Suppressor macrophage treated with lipopolysaccharide for 4 hours (primary cell): ENCODE measurements at regions not wholly inside any gene's neighbourhood (a gene's known extent, or its start where the extent isn't known, plus 50 kb on each side); places are given as distances from the start of the nearest gene placed in this dataset.

Experiments
- DNase-seq: peaks from one replicate; pipeline ENCODE4 v3.0.0-alpha.2; 2020

DNA sequence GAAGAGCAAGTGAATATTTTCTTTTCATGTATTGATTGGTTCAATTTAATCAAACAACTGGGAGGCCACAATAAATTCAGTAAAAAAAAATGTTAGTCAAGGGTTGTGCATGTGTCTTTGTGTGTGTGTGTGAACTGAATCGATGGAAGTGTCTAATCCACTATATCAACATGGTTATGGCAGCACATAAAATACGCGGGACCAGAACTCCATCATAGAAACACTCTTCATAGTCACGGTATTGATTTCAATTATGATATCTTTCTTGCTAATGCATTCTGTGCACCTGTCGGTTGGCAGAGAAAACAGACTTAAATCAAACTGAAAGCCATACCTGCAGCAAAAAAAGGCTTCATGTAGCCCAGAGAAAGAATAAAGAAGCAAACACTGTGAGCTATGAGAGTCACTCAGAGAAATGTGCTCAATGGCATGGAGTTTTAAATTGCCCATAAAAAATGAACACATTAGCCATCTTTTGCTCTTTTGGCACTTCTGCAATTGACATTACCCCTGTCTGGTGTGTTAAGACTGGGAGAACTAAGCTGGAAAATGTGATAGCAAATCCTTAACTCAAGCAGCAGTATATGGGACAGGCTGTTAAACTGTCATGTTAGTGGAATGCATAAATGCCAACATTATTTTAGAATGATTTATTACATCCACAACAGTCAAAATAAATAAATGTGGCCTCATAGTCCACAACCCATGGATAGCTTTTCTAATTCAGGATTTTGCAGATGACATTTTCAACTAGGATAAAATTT, 642.4 kb upstream of the C9orf72 start:
- no peak for DNase-seq

DNA sequence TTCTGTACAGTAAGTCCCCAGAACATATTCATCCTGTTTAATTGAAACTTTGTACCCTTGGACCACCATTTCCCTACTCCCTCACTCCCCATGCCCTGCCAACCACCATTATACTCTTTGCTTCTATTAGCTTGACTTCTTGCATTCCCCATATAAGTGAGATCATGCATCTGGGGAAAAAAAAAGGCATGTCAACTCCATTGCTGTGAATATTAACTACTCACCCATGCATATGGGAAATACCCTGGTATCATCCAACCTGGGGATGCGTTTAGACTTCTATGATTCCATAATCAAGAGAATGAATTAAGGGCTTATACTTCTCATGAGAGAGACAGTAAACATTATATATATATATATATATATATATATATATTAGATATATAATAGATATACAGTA, 659.4 kb upstream of the C9orf72 start:
- DNase-seq, result no peak

DNA sequence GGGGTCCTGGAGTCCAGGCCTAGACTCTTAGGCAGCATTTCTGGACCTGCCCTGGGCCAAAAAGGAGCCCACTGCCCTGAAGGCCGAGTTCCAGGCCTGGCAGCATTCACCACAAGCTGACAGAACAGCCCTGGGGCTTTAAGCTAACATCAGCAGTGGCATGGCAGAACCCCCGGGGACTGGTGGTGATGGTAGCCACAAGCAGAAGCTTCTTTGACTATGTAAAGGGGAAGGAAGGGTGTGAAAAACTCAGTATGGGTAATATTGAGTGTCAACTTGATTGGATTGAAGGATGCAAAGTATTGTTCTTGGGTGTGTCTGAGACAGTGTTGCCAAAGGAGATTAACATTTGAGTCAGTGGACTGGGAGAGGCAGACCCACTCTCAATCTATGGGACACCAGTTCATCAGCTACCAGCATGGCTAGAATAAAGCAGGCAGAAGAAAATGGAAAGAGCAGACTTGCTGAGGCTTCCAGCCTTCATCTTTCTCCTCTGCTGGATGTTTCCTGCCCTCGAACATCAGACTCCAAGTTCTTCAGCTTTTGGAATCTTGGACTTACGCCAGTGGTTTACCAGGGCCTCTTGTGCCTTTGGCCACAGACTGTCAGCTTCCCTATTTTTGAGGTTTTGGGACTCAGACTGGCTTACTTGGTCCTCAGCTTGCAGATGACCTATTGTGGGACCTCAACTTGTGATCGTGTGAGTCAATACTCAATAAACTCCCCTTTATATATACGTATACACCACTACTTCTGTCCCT, 661.0 kb upstream of the C9orf72 start:
- no peak for DNase-seq

DNA sequence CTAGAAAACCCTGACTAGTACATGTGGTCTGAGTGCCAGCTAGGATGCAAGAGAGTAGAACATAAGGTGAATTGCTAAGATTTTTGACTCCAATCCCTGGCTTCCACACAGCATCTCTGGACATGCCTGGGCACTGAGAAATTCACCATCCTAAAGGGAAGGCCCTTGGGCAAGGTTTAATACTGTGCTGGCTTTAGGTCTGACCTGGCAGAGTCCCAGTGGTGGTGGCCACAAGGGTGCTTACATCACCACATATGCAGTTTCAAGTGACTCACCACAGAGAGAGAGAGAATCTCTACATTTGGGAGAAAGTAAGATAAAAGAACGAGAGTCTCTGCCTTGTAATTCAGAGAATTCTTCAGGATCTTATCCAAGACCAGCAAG, 661.6 kb upstream of the C9orf72 start:
- no peak for DNase-seq

DNA sequence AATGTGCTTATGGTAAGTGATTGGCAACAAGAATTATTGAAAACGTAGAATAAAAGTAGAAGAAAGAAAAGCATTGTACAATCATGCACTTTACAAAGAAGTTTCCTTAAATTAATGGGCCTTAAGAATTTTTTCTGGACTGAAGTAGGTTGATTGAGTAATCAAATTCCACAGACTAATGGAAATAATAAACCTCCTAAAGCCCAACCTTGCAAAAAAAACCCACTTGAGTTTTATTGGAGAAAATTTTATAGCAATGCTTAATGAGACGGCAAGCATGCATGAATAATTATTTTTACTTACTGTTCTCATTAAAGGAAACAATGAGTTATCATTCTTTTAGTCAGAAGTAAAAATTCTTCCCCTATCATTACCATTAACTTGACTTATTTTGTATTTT, 676.1 kb upstream of the C9orf72 start:
- no peak for DNase-seq

DNA sequence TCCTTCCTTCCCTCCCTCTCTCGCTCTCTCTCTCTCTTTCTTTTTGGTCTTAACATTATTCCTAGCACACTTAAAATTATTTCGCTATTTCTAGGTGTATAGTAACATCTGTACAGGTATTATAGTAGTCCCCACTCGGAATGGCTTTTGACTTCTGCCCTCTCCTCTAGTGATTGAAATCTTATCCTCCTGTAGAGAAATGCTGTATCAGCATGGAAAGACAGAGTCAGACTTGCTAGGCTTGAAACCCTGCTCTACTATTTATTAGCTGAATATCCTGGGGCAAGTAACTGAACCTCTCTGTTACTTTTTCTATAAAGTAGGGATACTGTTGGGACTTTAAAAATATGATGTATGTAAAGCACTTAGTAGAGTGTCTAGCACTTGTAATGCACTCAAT, 681.9 kb upstream of the C9orf72 start:
- DNase-seq, result no peak

DNA sequence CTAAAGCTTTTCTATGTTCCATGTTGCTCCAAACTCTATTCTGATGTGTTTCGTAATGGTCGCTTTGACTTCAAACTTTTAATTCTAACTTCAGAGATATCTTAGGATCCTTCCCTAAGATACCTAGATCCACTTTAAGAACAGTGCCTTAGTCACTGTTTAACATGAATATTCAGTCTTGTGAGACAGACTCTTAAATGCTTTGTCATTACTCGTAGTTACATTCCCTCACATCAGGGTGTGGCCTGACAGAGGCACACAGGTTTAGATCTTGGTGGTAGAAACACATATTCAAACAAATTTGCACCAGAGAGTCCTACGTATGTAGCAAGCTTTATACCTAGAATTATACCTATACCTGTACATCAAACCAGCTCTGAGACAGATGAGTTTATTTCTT, 687.0 kb upstream of the C9orf72 start:
- DNase-seq, result no peak

DNA sequence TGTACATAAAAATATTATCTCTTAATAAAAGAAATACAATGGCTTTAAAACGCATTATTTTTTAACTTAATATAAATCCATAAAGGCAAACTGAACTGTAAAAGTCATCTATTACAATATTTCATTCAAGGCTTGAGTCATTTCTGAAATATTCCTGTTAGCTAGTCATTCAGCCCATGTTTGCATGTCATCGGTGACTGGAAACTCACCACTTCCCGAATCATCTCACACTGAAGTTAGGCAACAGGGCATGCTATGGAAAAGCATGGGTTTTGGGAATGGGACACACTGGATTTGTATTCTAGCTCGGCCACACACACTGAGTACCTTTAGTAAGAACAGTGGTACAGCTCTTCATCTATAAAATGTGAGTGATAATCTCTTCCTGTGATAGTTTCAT, 691.1 kb upstream of the C9orf72 start:
- no peak for DNase-seq

DNA sequence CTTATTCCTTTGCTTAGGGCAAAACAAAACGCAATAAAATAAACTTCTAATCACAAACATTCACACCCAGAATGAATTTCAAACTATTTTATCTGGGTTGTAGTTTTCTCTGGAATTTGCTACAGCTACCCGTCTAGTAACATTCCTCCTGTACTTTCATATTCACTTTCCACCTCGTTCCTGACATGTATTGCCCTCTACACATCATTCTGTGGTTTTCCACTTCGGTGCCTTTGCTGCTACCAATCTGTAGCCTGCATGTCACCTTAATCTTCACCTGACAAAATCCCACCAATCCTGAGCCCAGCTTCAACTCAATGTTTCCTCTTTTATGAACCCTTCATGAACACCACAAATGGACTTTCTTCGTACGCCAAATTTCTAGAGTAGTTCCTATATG, 694.1 kb upstream of the C9orf72 start:
- DNase-seq, result no peak

DNA sequence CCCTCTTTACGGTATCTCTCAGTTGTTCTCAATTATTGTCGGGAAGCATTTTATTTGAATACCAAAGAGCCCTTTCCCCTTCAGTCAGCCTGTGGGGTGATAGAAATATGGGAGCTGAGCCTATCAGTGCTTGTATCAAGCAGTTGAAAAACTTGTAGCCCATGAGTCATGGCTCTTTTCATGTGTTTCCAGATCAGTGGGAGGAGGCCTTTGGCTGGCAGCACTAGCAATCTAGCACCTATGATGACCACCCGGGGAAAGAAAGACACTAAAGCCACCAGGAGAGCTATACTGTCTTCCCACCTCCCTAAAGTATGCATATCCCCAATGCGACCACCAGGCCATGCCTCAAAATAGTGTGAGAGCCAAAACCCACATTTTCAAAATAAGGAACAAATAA, 696.9 kb upstream of the C9orf72 start:
- no peak for DNase-seq

DNA sequence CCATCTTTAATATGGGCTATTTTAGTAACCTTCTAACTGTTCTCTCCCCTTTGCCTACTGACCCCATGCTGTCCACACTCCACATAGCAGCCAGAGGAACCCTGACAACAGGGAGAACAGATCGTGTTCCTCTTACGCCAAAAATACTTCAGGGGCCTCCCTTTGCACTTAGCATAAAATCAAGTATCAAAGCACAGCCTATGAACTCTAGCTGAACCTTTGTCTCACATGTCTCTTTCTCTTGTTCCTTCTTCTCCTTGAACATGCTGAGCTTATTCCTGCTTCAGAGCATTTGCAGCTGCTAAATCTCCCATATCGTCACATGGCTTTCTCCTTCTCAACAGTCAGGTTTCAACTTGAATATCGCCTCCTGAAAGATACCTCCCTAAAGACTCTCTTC, 698.8 kb upstream of the C9orf72 start:
- DNase-seq, result no peak

DNA sequence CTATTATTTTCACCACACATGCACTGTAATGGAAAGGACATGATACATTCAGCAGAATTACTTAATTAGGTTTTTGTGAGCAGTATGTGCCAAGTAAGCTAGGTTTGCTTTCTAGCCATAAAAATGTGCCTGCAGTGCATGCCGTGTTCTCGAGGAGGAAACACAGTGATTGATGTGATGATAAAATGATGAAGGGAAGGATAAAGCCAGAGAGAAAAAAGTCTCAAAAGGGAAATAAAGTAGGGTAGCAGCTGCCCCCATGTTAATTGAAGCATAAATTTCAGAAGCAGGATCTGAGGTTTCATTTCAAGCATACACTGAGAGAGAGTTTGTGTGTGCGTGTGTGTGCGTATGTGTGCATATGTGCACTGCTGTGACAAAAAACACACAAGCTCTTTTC, 714.2 kb upstream of the C9orf72 start:
- no peak for DNase-seq

DNA sequence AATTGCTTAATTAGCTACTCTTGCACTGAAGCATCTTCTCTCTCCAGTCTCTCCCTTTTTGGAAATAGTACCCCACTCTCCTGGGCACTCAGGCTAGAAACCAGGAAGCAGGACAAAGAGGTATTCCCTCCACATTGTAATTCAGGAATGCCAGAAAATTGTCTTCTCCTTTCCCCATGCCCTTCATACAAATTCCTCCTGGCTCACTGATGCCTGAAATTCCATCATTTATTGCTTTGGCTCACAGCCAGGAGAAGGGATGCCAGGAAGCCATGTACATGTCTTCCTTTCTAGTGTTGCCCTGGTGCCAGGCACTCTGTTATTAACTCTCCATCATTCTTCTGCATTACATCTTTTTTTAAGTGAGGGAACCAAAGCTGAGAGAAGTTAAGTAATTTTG, 716.5 kb upstream of the C9orf72 start:
- DNase-seq, result no peak

DNA sequence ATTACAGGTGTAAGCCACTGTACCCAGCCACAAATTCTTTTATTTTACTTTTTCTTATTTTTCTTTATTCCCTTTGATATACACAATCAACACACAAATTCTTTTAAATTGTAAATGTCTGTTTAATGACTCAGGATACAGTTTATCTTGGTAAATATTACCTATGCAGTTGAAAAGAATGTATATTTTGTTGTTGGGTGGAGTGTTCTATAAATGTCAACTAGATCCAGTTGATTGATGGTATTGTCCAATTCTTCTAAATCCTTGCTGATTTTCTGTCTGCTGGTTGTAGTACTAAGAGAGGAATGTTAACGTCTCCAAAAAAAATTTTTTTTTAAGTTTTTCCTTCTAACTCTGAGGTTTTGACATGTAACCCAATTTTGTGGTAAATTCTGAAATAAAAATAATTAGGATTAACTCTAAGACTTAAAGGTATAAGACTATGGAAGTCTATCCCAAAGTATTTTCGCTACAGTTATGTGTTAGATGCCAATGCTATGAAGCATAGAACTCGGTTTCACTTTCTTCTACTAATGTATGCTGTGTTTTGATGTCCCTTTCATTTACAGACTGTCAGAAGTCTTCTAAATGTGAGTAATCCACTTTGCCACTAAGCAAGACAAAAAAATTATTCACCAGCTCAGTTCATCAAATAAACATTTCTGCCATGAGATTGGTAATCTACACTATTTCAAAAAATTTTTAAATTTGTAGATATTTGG, 720.2 kb upstream of the C9orf72 start:
- no peak for DNase-seq

DNA sequence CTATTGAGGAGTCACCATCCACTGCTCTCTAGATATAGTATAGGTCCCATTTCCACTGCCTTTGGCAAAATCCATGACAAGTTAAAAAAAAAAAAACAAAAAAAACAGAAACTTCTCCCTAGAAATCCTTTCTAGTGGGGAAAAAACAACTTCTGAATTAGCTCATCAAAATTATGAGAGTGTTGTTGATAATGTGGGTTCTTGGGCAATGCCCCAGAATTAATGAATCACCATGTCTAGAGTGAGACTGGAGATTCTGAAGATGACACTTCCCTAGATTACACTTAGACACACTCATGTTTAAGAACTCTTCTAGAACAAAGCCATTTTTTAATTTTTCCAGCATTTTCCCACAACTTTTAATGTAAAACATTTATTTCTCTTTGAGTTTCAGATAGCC, 728.0 kb upstream of the C9orf72 start:
- DNase-seq, result no peak

DNA sequence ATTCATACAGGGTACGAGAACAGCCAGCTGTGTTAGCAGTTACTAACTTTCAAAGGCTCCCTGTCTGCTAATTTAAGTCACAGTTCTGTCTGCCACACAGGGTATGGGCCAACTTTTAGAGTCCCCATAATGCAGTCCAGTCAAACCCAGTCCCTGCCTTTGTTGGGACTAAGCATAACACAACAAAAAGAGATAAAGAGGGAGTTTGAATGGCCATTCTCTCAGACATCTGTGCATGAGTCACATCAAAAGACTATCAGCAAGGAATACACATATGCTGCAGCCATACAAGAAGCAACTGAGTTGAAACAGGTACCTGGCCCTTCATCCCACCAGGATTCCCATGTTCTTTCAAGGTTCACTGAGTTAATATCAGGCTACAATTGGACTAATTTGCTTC, 744.5 kb upstream of the C9orf72 start:
- no peak for DNase-seq

DNA sequence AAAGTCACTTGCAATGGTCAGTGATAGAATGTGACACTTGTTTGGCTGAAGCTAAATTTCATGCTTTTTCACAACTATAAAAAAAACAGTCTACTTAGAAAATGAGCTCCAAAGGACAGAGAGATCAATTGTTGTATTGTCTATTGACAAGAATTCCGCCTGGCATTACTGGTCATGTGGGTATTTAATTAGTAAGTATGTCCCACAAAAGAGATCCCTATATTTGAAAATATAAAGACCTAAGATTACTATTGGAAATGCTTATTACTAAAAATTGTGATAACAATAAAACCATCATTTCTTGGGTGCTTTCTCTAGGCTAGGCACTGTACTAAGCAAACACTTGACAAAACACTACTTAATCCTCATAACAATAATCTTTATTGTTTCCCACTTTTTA, 745.2 kb upstream of the C9orf72 start:
- no peak for DNase-seq

DNA sequence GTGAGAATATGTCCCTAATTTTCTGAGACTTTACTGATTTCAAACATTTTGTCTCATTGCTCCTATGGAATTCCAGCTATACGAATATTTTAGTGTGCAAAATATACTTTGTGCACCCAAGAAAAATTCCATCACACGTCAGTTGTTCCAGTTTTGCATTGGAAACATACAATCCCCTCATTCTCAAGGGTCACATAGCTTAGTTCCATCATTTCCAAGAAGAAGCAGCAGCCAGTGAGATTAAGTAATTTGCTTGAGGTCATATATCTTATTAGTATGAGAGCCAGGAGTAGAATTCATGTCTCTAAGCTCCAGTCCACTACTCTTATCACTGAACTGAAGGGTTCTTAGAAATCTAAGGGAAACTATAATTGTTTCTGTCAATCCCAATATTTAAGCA, 746.7 kb upstream of the C9orf72 start:
- DNase-seq, result no peak

DNA sequence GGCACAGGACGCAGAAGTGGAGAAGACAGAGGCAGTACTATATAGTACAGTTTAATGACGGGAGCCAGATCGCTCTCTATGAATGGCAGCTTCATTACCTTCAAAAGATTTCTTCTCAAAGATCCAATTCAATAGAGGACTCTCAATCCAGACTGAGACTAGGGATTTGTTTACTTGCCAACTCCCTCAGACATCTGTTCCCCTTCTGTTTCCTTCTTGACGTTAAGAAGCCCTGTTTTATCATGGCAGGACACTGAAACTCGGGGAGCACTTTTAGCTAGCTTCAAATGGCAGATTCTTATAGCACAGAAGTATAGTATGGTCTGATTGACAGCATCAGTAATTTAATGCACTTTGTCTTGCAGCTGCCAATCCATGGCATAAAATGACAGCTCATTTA, 747.3 kb upstream of the C9orf72 start:
- DNase-seq, result no peak

DNA sequence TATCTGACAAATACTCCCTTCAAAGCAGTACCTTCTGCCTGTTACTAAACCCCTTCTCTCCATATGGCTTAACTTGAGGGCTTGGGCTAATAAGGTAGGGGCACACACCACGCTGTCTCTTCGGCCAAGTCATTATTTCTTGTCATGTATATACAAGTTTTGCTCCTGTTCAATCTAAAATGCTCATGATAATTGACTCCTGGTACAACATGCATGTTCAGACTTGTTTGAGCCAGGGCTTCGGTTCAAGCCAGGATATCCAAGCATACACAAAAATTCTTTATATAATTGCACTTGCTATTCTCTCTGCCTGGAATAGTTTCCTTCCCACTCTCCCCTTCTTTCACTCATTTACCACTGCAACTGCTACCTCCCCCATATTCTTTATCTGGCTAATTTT, 756.0 kb upstream of the C9orf72 start:
- no peak for DNase-seq

DNA sequence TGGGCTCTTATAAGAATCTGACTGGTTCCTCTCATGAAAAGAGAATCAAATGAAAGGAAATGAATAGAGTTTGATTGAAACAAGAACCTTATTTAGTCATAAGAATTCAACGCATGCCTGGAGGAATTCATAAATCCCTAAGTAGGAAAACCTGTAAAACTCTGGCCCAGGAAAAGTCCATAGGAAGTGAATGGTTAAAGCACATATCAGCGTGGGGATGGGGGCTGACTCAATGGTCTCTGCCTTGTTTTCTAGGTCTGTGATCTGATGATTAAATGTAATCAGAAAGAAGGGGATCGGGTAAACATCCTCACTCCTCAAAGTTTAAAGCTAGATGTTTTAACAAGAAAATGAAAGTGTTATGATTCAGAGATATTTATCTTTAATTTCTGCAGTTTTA, 759.4 kb upstream of the C9orf72 start:
- DNase-seq, result no peak

DNA sequence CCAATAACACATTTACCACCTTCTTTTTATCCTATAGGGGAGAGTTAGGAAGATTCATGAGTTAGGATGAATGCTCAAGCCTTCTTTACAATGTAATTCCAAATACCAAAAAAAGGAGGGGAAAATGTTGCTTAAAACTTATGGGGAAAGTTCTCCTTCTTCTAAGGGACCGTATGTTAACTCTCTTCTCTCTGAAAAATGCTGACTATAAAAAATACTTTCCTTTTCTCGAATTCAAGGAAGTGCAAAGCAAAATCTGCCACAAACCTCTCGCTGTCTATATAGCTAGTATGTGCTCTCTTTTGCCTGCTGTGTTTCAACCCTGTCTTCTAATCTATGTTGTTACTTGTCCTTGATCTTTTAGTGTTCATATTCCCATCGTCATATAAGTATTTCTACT, 768.6 kb upstream of the C9orf72 start:
- no peak for DNase-seq

DNA sequence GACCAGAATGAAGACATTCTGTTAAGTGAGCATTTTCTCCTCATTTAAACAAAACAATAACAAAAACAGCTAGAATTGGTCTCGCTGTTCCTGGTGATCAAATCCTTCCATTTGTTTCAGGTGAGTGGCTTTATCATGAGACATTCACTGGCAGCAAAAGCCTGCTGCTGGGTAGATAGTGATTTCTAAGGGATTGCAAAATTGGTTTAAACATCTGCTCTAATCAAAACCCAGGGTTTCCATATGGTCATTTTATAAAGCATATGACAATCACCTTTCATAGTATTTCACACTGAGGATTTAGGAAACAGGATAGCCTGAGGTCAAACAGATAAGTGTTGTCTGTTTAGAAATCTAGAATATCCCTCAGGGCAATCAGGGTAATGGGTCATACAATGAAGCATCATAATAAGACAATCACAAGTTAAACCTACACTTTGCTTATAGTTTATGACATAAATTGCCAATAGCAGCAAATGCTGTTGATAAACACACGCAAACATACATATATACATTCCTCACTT, 769.6 kb upstream of the C9orf72 start:
- DNase-seq, result no peak

DNA sequence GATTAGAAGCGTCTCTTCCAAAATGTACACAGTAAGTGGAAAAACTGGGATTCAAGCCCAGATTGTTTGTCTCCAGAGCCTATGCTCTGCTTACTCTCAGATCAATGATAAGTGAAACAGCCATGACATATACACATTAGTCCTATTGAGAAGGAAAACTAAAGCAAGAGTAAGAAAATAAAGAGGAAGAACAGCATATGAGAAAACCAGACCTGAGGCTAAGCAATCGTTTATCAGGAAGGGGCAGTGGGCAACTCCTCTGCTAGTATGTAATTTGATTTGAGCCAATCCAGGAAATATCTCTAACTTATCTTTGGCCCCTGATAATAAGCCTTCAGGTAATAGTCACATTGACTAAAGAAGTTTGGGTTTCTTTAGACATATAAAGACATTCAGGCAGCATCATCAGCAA, 789.9 kb upstream of the C9orf72 start:
- DNase-seq, result no peak
